GM20000 (cell line): ENCODE measurements at regions not wholly inside any gene's neighbourhood (a gene's known extent, or its start where the extent isn't known, plus 50 kb on each side); places are given as distances from the start of the nearest gene placed in this dataset.

Source experiments
- DNase-seq: peaks from one replicate; pipeline ENCODE4 v3.0.0; 2012; ENCODE audit warnings: low spot score
- TF ChIP-seq, protein P1 (sequence below): IDR thresholded peaks from 2 replicates; pipeline ENCODE4 v1.5.1; 2012; ENCODE audit warnings: mild to moderate bottlenecking, control low read depth; ENCODE audit errors: extremely low read depth, missing control alignments

DNA sequence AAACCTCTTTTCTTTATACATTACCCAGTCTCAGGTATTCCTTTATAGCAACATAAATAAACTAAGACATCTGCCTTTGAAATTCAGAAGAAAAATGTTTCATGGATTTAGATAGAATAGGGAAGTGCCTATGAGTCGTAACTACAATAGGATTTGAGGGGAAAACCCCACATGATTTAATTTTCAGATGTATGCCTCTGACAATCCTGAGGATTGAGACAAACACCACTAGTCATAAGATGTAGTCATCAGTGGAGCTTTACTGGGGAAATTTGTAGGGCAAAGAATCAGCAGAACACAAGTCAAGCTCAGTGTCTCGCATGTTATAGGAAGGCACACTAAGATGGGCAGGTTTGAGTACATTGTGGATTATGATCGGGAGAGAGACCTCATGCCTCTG is 566.4 kb downstream of the BMP2 start:
- TF ChIP-seq, protein P1, sequence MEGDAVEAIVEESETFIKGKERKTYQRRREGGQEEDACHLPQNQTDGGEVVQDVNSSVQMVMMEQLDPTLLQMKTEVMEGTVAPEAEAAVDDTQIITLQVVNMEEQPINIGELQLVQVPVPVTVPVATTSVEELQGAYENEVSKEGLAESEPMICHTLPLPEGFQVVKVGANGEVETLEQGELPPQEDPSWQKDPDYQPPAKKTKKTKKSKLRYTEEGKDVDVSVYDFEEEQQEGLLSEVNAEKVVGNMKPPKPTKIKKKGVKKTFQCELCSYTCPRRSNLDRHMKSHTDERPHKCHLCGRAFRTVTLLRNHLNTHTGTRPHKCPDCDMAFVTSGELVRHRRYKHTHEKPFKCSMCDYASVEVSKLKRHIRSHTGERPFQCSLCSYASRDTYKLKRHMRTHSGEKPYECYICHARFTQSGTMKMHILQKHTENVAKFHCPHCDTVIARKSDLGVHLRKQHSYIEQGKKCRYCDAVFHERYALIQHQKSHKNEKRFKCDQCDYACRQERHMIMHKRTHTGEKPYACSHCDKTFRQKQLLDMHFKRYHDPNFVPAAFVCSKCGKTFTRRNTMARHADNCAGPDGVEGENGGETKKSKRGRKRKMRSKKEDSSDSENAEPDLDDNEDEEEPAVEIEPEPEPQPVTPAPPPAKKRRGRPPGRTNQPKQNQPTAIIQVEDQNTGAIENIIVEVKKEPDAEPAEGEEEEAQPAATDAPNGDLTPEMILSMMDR, result no peak
- no peak for DNase-seq

- TF ChIP-seq, protein P1, result no peak
- DNase-seq, result no peak
Measured at GRCh38 chr20:7346026-7346425, 578.5 kb downstream of the BMP2 start.

DNA sequence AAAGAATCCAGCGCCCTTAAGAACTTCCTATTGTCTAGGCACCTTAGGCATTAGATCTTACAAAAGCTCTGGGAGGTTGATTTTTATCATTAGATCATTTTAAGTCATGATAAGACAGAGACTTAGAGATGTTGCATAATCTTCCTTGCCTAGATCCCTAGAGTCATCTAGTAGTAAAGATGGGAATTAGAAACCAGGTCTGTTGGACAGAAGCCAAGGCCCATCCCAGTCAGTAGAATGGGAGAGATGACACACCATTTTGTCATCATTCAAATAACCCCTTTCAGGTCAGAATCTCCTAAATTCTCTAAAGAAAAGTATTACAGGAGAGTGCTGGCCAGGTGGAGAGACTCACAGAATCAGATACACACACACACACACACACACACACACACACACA is 579.1 kb downstream of the BMP2 start:
- TF ChIP-seq, protein P1, result no peak
- DNase-seq, result no peak

- TF ChIP-seq, protein P1, result no peak
- DNase-seq, result no peak
Measured at GRCh38 chr20:7347409-7347808, 579.9 kb downstream of the BMP2 start.

- TF ChIP-seq, protein P1, result no peak
Measured at GRCh38 chr20:7348253-7348652, 580.8 kb downstream of the BMP2 start.

GRCh38 chr20:7352165-7352564 is 584.7 kb downstream of the BMP2 start:
- TF ChIP-seq, protein P1, result no peak
- no peak for DNase-seq

More at GRCh38 chr20:7348253-7348652, 580.8 kb downstream of the BMP2 start:
- no peak for DNase-seq

- TF ChIP-seq, protein P1, result no peak
- DNase-seq, result no peak
Measured at GRCh38 chr20:7355051-7355450, 585.2 kb downstream of the HAO1 start.
